Upper lobe of right lung (tissue), 1 donor: ENCODE measurements at regions not wholly inside any gene's neighbourhood (a gene's known extent, or its start where the extent isn't known, plus 50 kb on each side); places are given as distances from the start of the nearest gene placed in this dataset.

Source experiments
- ATAC-seq: fragments of 200-7000 bp; cut with Tn5 transposase; one replicate; pipeline ENCODE4 v1.9.1; 2020; ENCODE audit warnings: mild to moderate bottlenecking, moderate library complexity
- DNase-seq: peaks from one replicate; pipeline ENCODE4 v3.0.0-alpha.2; 2020
- H3K27ac ChIP-seq: fragments of 200-600 bp; one replicate; pipeline ENCODE4 v1.8.0; 2022
- H3K27me3 ChIP-seq: fragments of 200-600 bp; one replicate; pipeline ENCODE4 v1.8.0; 2022; ENCODE audit warnings: mild to moderate bottlenecking
- H3K36me3 ChIP-seq: fragments of 200-600 bp; one replicate; pipeline ENCODE4 v1.8.0; 2022
- H3K4me1 ChIP-seq: fragments of 200-600 bp; one replicate; pipeline ENCODE4 v1.8.0; 2022
- H3K4me3 ChIP-seq: fragments of 200-600 bp; one replicate; pipeline ENCODE4 v1.8.0; 2022; ENCODE audit warnings: mild to moderate bottlenecking
- H3K9me3 ChIP-seq: fragments of 200-600 bp; one replicate; pipeline ENCODE4 v1.8.0; 2022
- intact Hi-C: fragments of 100-400 bp; cut with DNase I; formaldehyde crosslinking; loops from one replicate; pipeline ENCODE4 v1.11.0; 2022
- TF ChIP-seq, protein P1 (sequence below): fragments of 200-600 bp; IDR thresholded peaks from one replicate; pipeline ENCODE4 v1.8.0; 2022; ENCODE audit warnings: antibody characterized with exemption
- donor health status: DM: no; HTN: yes; CAD: no; lungs with severe emphysema.

GRCh38 chr1:5690898-5691297 is 301.3 kb downstream of the NPHP4 start:
- Histone ChIP-seq H3K9me3 (no peaks in the 10 kb centered on the region), H3K27me3 (peaks cover 11% of the 10 kb centered on the region), H3K36me3 (no peaks in the 10 kb centered on the region), H3K4me1 (no peaks in the 10 kb centered on the region), H3K27ac (no peak overlapping the region), H3K4me3 (no peak overlapping the region)
- DNase-seq (no peak), ATAC-seq (no peak)
- TF ChIP-seq, protein P1, sequence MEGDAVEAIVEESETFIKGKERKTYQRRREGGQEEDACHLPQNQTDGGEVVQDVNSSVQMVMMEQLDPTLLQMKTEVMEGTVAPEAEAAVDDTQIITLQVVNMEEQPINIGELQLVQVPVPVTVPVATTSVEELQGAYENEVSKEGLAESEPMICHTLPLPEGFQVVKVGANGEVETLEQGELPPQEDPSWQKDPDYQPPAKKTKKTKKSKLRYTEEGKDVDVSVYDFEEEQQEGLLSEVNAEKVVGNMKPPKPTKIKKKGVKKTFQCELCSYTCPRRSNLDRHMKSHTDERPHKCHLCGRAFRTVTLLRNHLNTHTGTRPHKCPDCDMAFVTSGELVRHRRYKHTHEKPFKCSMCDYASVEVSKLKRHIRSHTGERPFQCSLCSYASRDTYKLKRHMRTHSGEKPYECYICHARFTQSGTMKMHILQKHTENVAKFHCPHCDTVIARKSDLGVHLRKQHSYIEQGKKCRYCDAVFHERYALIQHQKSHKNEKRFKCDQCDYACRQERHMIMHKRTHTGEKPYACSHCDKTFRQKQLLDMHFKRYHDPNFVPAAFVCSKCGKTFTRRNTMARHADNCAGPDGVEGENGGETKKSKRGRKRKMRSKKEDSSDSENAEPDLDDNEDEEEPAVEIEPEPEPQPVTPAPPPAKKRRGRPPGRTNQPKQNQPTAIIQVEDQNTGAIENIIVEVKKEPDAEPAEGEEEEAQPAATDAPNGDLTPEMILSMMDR, result no peak
- intact Hi-C loops, result no loop called here

GRCh38 chr1:5690291-5690690 is 301.9 kb downstream of the NPHP4 start:
- ATAC-seq (no peak), DNase-seq (no peak)
- peaks cover 17% of the 10 kb centered on the region for H3K27me3 ChIP-seq
- no peak overlapping the region for H3K4me3 ChIP-seq
- intact Hi-C loops, result no loop called here
- no peaks in the 10 kb centered on the region for H3K4me1 ChIP-seq
- no peak overlapping the region for H3K27ac ChIP-seq
- no peaks in the 10 kb centered on the region for H3K9me3 ChIP-seq
- TF ChIP-seq, protein P1, result no peak
- no peaks in the 10 kb centered on the region for H3K36me3 ChIP-seq

DNA sequence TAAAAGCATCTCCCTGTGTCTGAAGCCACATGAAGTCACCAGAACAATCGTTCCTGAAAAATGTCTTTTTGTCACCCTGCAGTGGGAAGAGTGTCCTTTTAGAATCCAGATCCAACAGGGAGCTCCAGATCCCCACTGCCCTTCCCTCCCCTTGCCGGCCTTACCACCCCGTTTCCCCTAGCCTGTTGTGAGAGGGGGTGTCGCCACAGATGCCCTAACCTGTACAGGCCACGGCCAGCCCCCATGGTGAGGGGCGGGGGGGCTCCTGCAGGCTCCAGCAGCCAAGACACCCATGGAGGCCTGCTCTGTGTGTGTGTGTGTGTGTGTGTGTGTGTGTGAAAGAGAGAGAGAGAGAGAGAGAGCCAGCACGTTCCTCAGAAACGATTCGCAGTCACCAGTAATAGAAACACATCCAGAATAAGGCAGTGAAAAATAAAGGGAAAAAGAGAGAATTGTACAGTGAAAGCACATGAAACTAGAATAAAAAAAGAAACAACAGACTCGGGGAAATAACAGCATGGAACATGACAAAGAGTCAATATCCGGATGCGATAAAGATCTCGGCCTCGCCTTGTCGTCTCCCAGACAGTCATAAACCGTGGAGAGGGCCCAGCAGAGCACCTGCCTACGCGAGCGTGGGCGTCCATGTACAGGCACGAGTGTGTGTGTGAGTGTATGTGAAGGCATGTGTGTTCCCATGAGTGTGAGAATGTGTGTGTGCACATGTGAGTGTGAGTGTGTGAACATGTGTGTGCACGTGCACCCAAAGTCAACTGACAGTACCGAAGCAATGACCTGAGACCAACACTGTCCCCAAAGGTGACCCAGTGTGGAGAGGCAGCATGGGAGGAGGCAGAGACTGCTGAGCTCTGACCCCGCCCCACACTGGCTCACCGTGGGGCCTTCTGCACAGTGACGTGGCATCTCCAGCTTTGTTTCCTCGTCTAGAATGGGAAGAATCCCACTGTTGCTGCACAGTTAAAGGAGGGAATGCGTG is 303.8 kb downstream of the NPHP4 start:
- ATAC-seq (no peak), DNase-seq (no peak)
- intact Hi-C loops, result no loop called here

DNA sequence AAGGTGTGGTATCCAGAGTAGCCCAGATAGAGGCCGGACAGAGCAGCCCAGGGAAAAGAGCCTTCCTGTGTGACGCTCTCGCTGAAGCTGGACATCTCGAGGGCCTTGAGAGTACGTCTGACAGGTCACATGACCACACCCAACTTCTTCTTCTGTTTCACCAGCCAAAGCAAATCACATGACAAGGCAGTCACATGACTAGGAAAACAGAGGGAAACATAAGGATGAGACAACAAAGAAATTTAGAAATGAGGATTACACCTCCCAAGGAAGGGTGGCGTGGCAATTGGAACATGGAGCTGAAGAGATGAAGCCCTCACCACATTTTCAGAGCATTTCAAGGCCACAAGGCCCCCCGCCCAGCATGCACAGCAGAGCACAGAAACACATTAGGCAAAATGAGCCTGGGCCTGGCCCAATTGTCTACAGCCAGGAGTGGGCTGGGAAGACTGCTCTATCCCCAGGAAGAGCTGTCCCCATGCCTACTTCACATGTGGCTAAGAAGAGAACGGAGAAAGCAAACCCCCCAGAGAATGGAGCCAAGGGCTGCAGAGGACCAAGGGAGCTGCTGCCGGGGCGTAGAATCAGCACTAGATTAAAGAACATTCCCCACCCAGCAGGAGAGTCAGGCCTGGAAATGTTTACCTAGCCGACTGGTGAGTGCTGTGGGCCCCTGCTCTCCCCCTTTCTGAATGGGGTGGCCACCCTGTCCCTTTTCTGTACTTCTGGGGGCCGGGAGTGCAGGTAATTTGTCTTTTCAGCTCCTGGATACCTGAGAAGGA is 305.1 kb downstream of the NPHP4 start:
- no peak overlapping the region for H3K27ac ChIP-seq
- peaks cover 25% of the 10 kb centered on the region for H3K27me3 ChIP-seq
- DNase-seq (no peak), ATAC-seq (no peak)
- H3K36me3 ChIP-seq, result no peaks in the 10 kb centered on the region
- H3K4me1 ChIP-seq, result no peaks in the 10 kb centered on the region
- no peaks in the 10 kb centered on the region for H3K9me3 ChIP-seq
- TF ChIP-seq, protein P1, result no peak
- intact Hi-C loops, result no loop called here
- H3K4me3 ChIP-seq, result no peak overlapping the region

More for the DNA sequence above, 303.8 kb downstream of the NPHP4 start:
- TF ChIP-seq, protein P1, result no peak
- H3K27me3 ChIP-seq, result peaks cover 25% of the 10 kb centered on the region
- no peaks in the 10 kb centered on the region for H3K9me3 ChIP-seq
- H3K4me1 ChIP-seq, result no peaks in the 10 kb centered on the region
- H3K27ac ChIP-seq, result no peak overlapping the region
- H3K36me3 ChIP-seq, result no peaks in the 10 kb centered on the region
- no peak overlapping the region for H3K4me3 ChIP-seq

GRCh38 chr1:5686195-5686594 is 306.0 kb downstream of the NPHP4 start:
- TF ChIP-seq, protein P1, result no peak
- H3K36me3 ChIP-seq, result no peaks in the 10 kb centered on the region
- DNase-seq (no peak), ATAC-seq (no peak)
- H3K9me3 ChIP-seq, result no peaks in the 10 kb centered on the region
- peaks cover 25% of the 10 kb centered on the region for H3K27me3 ChIP-seq
- no peak overlapping the region for H3K27ac ChIP-seq
- intact Hi-C loops, result no loop called here
- H3K4me1 ChIP-seq, result no peaks in the 10 kb centered on the region
- H3K4me3 ChIP-seq, result no peak overlapping the region
